Caco-2 (cell line): ENCODE measurements at regions not wholly inside any gene's neighbourhood (a gene's known extent, or its start where the extent isn't known, plus 50 kb on each side); places are given as distances from the start of the nearest gene placed in this dataset.
A peak's percentile ranks its signal among the peaks of the same experiment; 100 is the strongest.
"Not testable (repeated sequence)": the region's sequence is repeated elsewhere in the genome, so short reads cannot be mapped to it uniquely, and the experiment has no call there.

Experiments used
- BruUV-seq: library from RNA; stranded (reverse); fragments of 400-500 nt; replicated peaks from 2 replicates; lab custom pipeline; 2021; lab: Mats Ljungman, UMichigan
- CTCF ChIA-PET: fragments of 300-600 bp; sonication (Branson Sonifier 250); formaldehyde crosslinking; loops from one replicate; lab custom pipeline; 2022; ENCODE audit warnings: antibody characterized with exemption; lab: Charles Lee
- POLR2A ChIA-PET: fragments of 300-600 bp; sonication (Branson Sonifier 250); formaldehyde crosslinking; loops from one replicate; lab custom pipeline; 2022; ENCODE audit warnings: antibody characterized with exemption; lab: Charles Lee
- DNase-seq, 2 experiments: peaks; one replicate each; pipeline versions ENCODE4 v3.0.0 to v3.0.0-alpha.2; 2020 to 2022
- H3K27me3 ChIP-seq: replicated peaks from 2 replicates; pipeline ENCODE4 v1.6.0; 2011; ENCODE audit warnings: low read length; ENCODE audit not compliant: control insufficient read depth, insufficient read depth
- H3K36me3 ChIP-seq: 2 replicates; pipeline ENCODE4 v1.5.1; 2011; ENCODE audit warnings: low read length; ENCODE audit not compliant: control insufficient read depth, insufficient read depth
- H3K4me1 ChIP-seq: fragments of 250-450 bp; sonication (Bioruptor Pico); 2 replicates; pipeline ENCODE4 v1.5.1; 2020; ENCODE audit warnings: mild to moderate bottlenecking
- H3K4me3 ChIP-seq: 2 replicates; pipeline ENCODE4 v1.5.1; 2011; ENCODE audit warnings: low read depth, mild to moderate bottlenecking, control low read depth, low read length
- H3K9me3 ChIP-seq: fragments of 250-450 bp; sonication (Bioruptor Pico); 2 replicates; pipeline ENCODE4 v1.5.1; 2020; ENCODE audit warnings: mild to moderate bottlenecking, moderate library complexity
- H3K27ac Mint-ChIP-seq: one replicate; pipeline ENCODE4 v1.8.0; 2022; ENCODE audit warnings: mixed read lengths; ENCODE audit not compliant: unreplicated experiment
- H3K27me3 Mint-ChIP-seq: one replicate; pipeline ENCODE4 v1.8.0; 2022; ENCODE audit warnings: mixed read lengths; ENCODE audit not compliant: insufficient read depth, unreplicated experiment
- H3K36me3 Mint-ChIP-seq: one replicate; pipeline ENCODE4 v1.8.0; 2022; ENCODE audit warnings: mild to moderate bottlenecking, mixed read lengths; ENCODE audit not compliant: insufficient read depth, unreplicated experiment
- H3K4me1 Mint-ChIP-seq: one replicate; pipeline ENCODE4 v1.8.0; 2022; ENCODE audit warnings: low read depth, mixed read lengths; ENCODE audit not compliant: unreplicated experiment
- H3K4me3 Mint-ChIP-seq: one replicate; pipeline ENCODE4 v1.8.0; 2022; ENCODE audit warnings: mild to moderate bottlenecking, moderate library complexity, mixed read lengths; ENCODE audit not compliant: unreplicated experiment
- H3K9me3 Mint-ChIP-seq: one replicate; pipeline ENCODE4 v1.8.0; 2022; ENCODE audit warnings: mixed read lengths; ENCODE audit not compliant: unreplicated experiment
- intact Hi-C: fragments of 100-400 bp; cut with micrococcal nuclease; formaldehyde crosslinking; loops from one replicate; pipeline ENCODE4 v1.10.0; 2022; ENCODE audit not compliant: unreplicated experiment
- TF ChIP-seq, protein P1 (sequence below), 2 experiments: fragments of 200-600 bp in 1 of 2; IDR thresholded peaks; 1 replicate in 1 of 2; 2 replicates in 1 of 2; pipeline versions ENCODE4 v1.5.1 to v1.8.0; 2011 to 2022; ENCODE audit warnings: antibody characterized with exemption in 1 of 2, control low read depth in 1 of 2, inconsistent platforms in 1 of 2, low read depth in 1 of 2, low read length in 1 of 2, mild to moderate bottlenecking in 1 of 2, moderate library complexity in 1 of 2; ENCODE audit not compliant: insufficient read depth in 1 of 2, severe bottlenecking in 1 of 2, unreplicated experiment in 1 of 2

- no peak for DNase-seq
- H3K9me3 ChIP-seq: no peaks in the 10 kb centered on the region
- BruUV-seq: no TSS peak
- ChIA-PET CTCF (no interaction called here), POLR2A (interaction anchor here (1.7 kb wide), 1 partner anchor 77 kb away, joined by 4 read pairs; the partner anchor contains the start of gene GLUL)
- Mint-ChIP-seq H3K4me1 (peaks cover 12% of the 10 kb centered on the region), H3K4me3 (no peak overlapping the region), H3K27ac (no peak overlapping the region), H3K27me3 (no peaks in the 10 kb centered on the region), H3K9me3 (peaks cover 20% of the 10 kb centered on the region), H3K36me3 (no peaks in the 10 kb centered on the region)
- TF ChIP-seq, protein P1, sequence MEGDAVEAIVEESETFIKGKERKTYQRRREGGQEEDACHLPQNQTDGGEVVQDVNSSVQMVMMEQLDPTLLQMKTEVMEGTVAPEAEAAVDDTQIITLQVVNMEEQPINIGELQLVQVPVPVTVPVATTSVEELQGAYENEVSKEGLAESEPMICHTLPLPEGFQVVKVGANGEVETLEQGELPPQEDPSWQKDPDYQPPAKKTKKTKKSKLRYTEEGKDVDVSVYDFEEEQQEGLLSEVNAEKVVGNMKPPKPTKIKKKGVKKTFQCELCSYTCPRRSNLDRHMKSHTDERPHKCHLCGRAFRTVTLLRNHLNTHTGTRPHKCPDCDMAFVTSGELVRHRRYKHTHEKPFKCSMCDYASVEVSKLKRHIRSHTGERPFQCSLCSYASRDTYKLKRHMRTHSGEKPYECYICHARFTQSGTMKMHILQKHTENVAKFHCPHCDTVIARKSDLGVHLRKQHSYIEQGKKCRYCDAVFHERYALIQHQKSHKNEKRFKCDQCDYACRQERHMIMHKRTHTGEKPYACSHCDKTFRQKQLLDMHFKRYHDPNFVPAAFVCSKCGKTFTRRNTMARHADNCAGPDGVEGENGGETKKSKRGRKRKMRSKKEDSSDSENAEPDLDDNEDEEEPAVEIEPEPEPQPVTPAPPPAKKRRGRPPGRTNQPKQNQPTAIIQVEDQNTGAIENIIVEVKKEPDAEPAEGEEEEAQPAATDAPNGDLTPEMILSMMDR (IDR thresholded peaks at IDR 0.05; ENCODE audit: insufficient read depth in 1 of 2, low read depth in 1 of 2, low read length in 1 of 2, severe bottlenecking in 1 of 2, unreplicated experiment in 1 of 2): no peak
- no peaks in the 10 kb centered on the region for H3K27me3 ChIP-seq
- H3K36me3 ChIP-seq: no peaks in the 10 kb centered on the region
- H3K4me1 ChIP-seq: peaks cover 14% of the 10 kb centered on the region
- intact Hi-C loops: no loop called here
- no peak overlapping the region for H3K4me3 ChIP-seq
Measured at GRCh38 chr1:182315167-182315556, 76.4 kb downstream of the GLUL start.

GRCh38 chr1:182309631-182310351 lies 81.8 kb downstream of the GLUL start:
- Histone ChIP-seq H3K27me3 (no peaks in the 10 kb centered on the region), H3K4me3 (no peak overlapping the region), H3K9me3 (no peaks in the 10 kb centered on the region), H3K4me1 (peaks cover 18% of the 10 kb centered on the region), H3K36me3 (no peaks in the 10 kb centered on the region)
- Mint-ChIP-seq H3K27ac (peak overlapping the region; percentile 90), H3K27me3 (no peaks in the 10 kb centered on the region), H3K4me1 (peaks cover 22% of the 10 kb centered on the region), H3K9me3 (peaks cover 12% of the 10 kb centered on the region), H3K36me3 (no peaks in the 10 kb centered on the region), H3K4me3 (peak overlapping the region; percentile 52)
- DNase-seq: peak; percentile 72 to 82
- TF ChIP-seq, protein P1 (IDR thresholded peaks at IDR 0.05; ENCODE audit: insufficient read depth in 1 of 2, low read depth in 1 of 2, low read length in 1 of 2, severe bottlenecking in 1 of 2, unreplicated experiment in 1 of 2): no peak
- BruUV-seq: no TSS peak
- ChIA-PET POLR2A (no interaction called here), CTCF (no interaction called here)
- intact Hi-C loops: loop anchor here (2.0 kb wide), 2 partner anchors 21 to 81 kb away; partner anchors contain the start of gene GLUL

- Histone ChIP-seq H3K4me3 (no peak overlapping the region), H3K4me1 (peaks cover 13% of the 10 kb centered on the region), H3K27me3 (no peaks in the 10 kb centered on the region), H3K9me3 (no peaks in the 10 kb centered on the region), H3K36me3 (no peaks in the 10 kb centered on the region)
- H3K36me3 Mint-ChIP-seq: no peaks in the 10 kb centered on the region
- intact Hi-C loops: loop anchor here (2.0 kb wide), 2 partner anchors 20 to 82 kb away; partner anchors contain the start of gene GLUL
- peaks cover 12% of the 10 kb centered on the region for H3K9me3 Mint-ChIP-seq
- TF ChIP-seq, protein P1 (IDR thresholded peaks at IDR 0.05; ENCODE audit: insufficient read depth in 1 of 2, low read depth in 1 of 2, low read length in 1 of 2, severe bottlenecking in 1 of 2, unreplicated experiment in 1 of 2): no peak
- no TSS peak for BruUV-seq
- no peaks in the 10 kb centered on the region for H3K27me3 Mint-ChIP-seq
- CTCF ChIA-PET: interaction anchor here (0.7 kb wide), 1 partner anchor 358 kb away, joined by 4 read pairs; no protein-coding TSS in a partner anchor
- no peak overlapping the region for H3K4me3 Mint-ChIP-seq
- H3K4me1 Mint-ChIP-seq: peaks cover 22% of the 10 kb centered on the region
- POLR2A ChIA-PET: no interaction called here
- H3K27ac Mint-ChIP-seq: no peak overlapping the region
- no peak for DNase-seq
Measured at GRCh38 chr1:182308826-182309225, 82.8 kb downstream of the GLUL start.

DNA sequence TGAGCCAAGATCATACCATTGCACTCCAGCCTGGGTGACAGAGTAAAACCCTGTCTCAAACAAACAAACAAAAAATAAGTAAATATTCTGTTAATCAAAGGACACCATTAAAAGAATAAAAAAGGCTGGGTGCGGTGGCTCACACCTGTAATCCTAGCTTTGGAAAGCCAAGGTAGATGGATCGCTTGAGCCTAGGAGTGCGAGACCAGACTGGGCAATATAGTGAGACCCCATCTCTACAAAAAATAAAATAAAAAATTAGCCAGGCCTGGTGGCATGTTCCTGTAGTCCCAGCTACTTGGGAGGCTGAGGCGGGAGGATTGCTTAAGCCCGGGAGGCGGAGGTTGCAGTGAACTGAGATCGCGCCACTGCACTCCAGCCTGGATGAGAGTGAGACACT lies 84.1 kb downstream of the GLUL start:
- H3K4me3 Mint-ChIP-seq, H3K27me3 Mint-ChIP-seq, H3K9me3 Mint-ChIP-seq, H3K36me3 Mint-ChIP-seq, BruUV-seq, H3K9me3 ChIP-seq, DNase-seq, H3K27me3 ChIP-seq, CTCF ChIA-PET, H3K36me3 ChIP-seq, H3K27ac Mint-ChIP-seq, POLR2A ChIA-PET, intact Hi-C loops, H3K4me3 ChIP-seq: not testable (repeated sequence)
- H3K4me1 Mint-ChIP-seq: peaks cover 23% of the 10 kb centered on the region
- H3K4me1 ChIP-seq: peaks cover 13% of the 10 kb centered on the region
